Loucy (cell line): ENCODE measurements at regions not wholly inside any gene's neighbourhood (a gene's known extent, or its start where the extent isn't known, plus 50 kb on each side); places are given as distances from the start of the nearest gene placed in this dataset.

Source experiments
- H2AFZ ChIP-seq: fragments of 200-600 bp; sonication (generic); 2 replicates; pipeline ENCODE4 v1.6.0; 2016; ENCODE audit warnings: antibody characterized with exemption, mild to moderate bottlenecking, low read length, moderate library complexity
- H3F3A ChIP-seq: fragments of 200-600 bp; 2 replicates; pipeline ENCODE4 v1.6.0; 2016; ENCODE audit warnings: antibody characterized with exemption, low read depth, mild to moderate bottlenecking
- H3K27me3 ChIP-seq: fragments of 200-600 bp; sonication (generic); 2 replicates; pipeline ENCODE4 v1.6.1; 2014; ENCODE audit warnings: low read length, mild to moderate bottlenecking; ENCODE audit not compliant: insufficient read depth, poor library complexity, severe bottlenecking
- H3K36me3 ChIP-seq: fragments of 200-600 bp; sonication (generic); 2 replicates; pipeline ENCODE4 v1.6.1; 2016; ENCODE audit warnings: low read length; ENCODE audit not compliant: insufficient read depth
- H3K4me1 ChIP-seq: fragments of 200-600 bp; sonication (generic); 2 replicates; pipeline ENCODE4 v1.5.1; 2014; ENCODE audit warnings: low read length, mild to moderate bottlenecking; ENCODE audit not compliant: insufficient read depth, poor library complexity, severe bottlenecking
- H3K4me2 ChIP-seq: fragments of 200-600 bp; sonication (generic); 2 replicates; pipeline ENCODE4 v1.6.0; 2014; ENCODE audit warnings: antibody characterized with exemption, low read length, low read depth, mild to moderate bottlenecking; ENCODE audit not compliant: poor library complexity, severe bottlenecking
- H3K4me3 ChIP-seq: fragments of 200-600 bp; sonication (generic); 2 replicates; pipeline ENCODE4 v1.5.1; 2014; ENCODE audit warnings: low read length, mild to moderate bottlenecking, mixed read lengths; ENCODE audit not compliant: poor library complexity, severe bottlenecking
- H3K79me2 ChIP-seq: fragments of 200-600 bp; sonication (generic); 2 replicates; pipeline ENCODE4 v1.6.1; 2014; ENCODE audit warnings: low read length; ENCODE audit not compliant: insufficient read depth
- H3K9ac ChIP-seq: fragments of 200-600 bp; sonication (generic); 2 replicates; pipeline ENCODE4 v1.6.0; 2014; ENCODE audit warnings: mild to moderate bottlenecking, low read depth, low read length, moderate library complexity; ENCODE audit not compliant: poor library complexity, severe bottlenecking
- H3K9me2 ChIP-seq: fragments of 200-600 bp; sonication (generic); replicated peaks from 2 replicates; pipeline ENCODE4 v1.6.1; 2016; ENCODE audit warnings: low read depth, low read length, mixed read lengths
- H3K9me3 ChIP-seq: fragments of 200-600 bp; sonication (generic); 2 replicates; pipeline ENCODE4 v1.6.1; 2014; ENCODE audit warnings: mild to moderate bottlenecking, antibody characterized with exemption, low read length, low read depth; ENCODE audit not compliant: insufficient read depth
- H4K20me1 ChIP-seq: fragments of 200-600 bp; sonication (generic); 2 replicates; pipeline ENCODE4 v1.6.0; 2014; ENCODE audit warnings: antibody characterized with exemption, low read length, mild to moderate bottlenecking; ENCODE audit not compliant: insufficient read depth, poor library complexity, severe bottlenecking
- CTCF ChIP-seq: fragments of 200-600 bp; sonication (generic); conservative IDR thresholded peaks from 2 replicates; pipeline ENCODE4 v1.5.1; 2014; ENCODE audit warnings: mild to moderate bottlenecking, antibody characterized with exemption, low read length
- EZH2phosphoT487 ChIP-seq: fragments of 200-600 bp; IDR thresholded peaks from 2 replicates; pipeline ENCODE4 v1.6.1; 2018; ENCODE audit warnings: antibody characterized with exemption, mild to moderate bottlenecking, moderate library complexity, borderline replicate concordance

- Histone ChIP-seq H2AFZ (no peak overlapping the region), H3K79me2 (no peaks in the 10 kb centered on the region), H3K27me3 (no peaks in the 10 kb centered on the region), H3K4me2 (no peak overlapping the region), H3K36me3 (no peaks in the 10 kb centered on the region), H3K9me3 (no peaks in the 10 kb centered on the region), H3K4me3 (no peak overlapping the region), H3K9ac (no peak overlapping the region), H3K9me2 (no peaks in the 10 kb centered on the region), H4K20me1 (no peaks in the 10 kb centered on the region), H3K4me1 (no peaks in the 10 kb centered on the region), H3F3A (no peaks in the 10 kb centered on the region)
- TF ChIP-seq CTCF, result no peak
- no peak for TF ChIP-seq EZH2phosphoT487
Measured at GRCh38 chr18:61619783-61620182, 273.0 kb downstream of the RNF152 start.

- no peak overlapping the region for H3K9ac ChIP-seq
- no peak overlapping the region for H3K4me2 ChIP-seq
- H3K9me2 ChIP-seq, result no peaks in the 10 kb centered on the region
- no peaks in the 10 kb centered on the region for H3F3A ChIP-seq
- no peaks in the 10 kb centered on the region for H3K79me2 ChIP-seq
- no peak for TF ChIP-seq CTCF
- no peak for TF ChIP-seq EZH2phosphoT487
- H2AFZ ChIP-seq, result no peak overlapping the region
- no peaks in the 10 kb centered on the region for H3K36me3 ChIP-seq
- H3K9me3 ChIP-seq, result no peaks in the 10 kb centered on the region
- no peak overlapping the region for H3K4me3 ChIP-seq
- H3K4me1 ChIP-seq, result no peaks in the 10 kb centered on the region
- H3K27me3 ChIP-seq, result no peaks in the 10 kb centered on the region
- no peaks in the 10 kb centered on the region for H4K20me1 ChIP-seq
Measured at GRCh38 chr18:61618816-61619215, 274.0 kb downstream of the RNF152 start.

GRCh38 chr18:61616111-61616610 lies 276.6 kb downstream of the RNF152 start:
- H3K9me3 ChIP-seq, result no peaks in the 10 kb centered on the region
- no peak overlapping the region for H2AFZ ChIP-seq
- H3K27me3 ChIP-seq, result no peaks in the 10 kb centered on the region
- no peak overlapping the region for H3K4me3 ChIP-seq
- H3K79me2 ChIP-seq, result no peaks in the 10 kb centered on the region
- no peaks in the 10 kb centered on the region for H3K9me2 ChIP-seq
- H3K36me3 ChIP-seq, result no peaks in the 10 kb centered on the region
- H3F3A ChIP-seq, result no peaks in the 10 kb centered on the region
- H3K4me1 ChIP-seq, result no peaks in the 10 kb centered on the region
- no peak overlapping the region for H3K4me2 ChIP-seq
- TF ChIP-seq CTCF (no peak), EZH2phosphoT487 (no peak)
- H4K20me1 ChIP-seq, result no peaks in the 10 kb centered on the region
- H3K9ac ChIP-seq, result no peak overlapping the region
